ENCODE measurements at regions not wholly inside any gene's neighbourhood (a gene's known extent, or its start where the extent isn't known, plus 50 kb on each side); places are given as distances from the start of the nearest gene placed in this dataset.

DNA sequence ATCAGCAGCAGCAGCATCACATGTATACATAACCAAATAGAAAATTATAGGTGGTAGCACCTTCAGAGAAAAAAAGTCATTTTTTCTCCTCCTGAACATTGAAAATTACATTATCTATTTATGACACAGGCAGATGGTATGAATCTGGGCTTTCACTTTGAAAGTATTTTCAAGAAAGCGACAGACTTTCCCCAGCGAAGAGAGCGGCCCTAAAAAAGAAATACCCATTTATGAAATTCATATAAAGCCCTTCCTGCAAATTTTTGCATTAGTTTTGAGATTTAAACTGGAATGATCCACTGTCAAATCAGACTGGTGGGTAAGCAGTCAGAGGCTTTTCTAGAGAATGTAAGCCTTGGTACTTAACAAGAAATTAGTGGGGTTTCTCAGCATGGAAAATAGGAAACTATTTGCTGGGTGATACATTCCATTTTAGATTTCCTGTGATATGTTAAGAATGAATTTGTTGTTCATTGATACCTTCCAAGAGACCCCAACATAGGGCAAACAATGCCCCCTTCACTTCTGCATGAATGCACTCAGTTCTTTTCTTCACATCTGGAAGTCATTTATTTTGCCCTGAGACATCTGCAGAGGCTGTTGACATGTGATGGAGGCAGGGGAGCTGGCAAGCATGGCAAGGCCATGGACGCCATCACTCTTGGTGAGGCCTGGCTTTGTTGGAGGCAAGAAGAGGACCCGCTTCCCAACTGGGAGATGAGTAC, 147.0 kb downstream of the LINC00237 start:
- TF ChIP-seq, protein P1, sequence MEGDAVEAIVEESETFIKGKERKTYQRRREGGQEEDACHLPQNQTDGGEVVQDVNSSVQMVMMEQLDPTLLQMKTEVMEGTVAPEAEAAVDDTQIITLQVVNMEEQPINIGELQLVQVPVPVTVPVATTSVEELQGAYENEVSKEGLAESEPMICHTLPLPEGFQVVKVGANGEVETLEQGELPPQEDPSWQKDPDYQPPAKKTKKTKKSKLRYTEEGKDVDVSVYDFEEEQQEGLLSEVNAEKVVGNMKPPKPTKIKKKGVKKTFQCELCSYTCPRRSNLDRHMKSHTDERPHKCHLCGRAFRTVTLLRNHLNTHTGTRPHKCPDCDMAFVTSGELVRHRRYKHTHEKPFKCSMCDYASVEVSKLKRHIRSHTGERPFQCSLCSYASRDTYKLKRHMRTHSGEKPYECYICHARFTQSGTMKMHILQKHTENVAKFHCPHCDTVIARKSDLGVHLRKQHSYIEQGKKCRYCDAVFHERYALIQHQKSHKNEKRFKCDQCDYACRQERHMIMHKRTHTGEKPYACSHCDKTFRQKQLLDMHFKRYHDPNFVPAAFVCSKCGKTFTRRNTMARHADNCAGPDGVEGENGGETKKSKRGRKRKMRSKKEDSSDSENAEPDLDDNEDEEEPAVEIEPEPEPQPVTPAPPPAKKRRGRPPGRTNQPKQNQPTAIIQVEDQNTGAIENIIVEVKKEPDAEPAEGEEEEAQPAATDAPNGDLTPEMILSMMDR (IDR thresholded peaks at IDR 0.05) = no peak
- no peak for TF ChIP-seq POLR2AphosphoS5 (IDR thresholded peaks at IDR 0.05)
- no peak for TF ChIP-seq POLR2A (IDR thresholded peaks at IDR 0.05)

Data from breast epithelium (tissue), 3 donors.